NCI-H2196 (cell line): ENCODE measurements at regions not wholly inside any gene's neighbourhood (a gene's known extent, or its start where the extent isn't known, plus 50 kb on each side); places are given as distances from the start of the nearest gene placed in this dataset.
"Not testable (repeated sequence)": the region's sequence is repeated elsewhere in the genome, so short reads cannot be mapped to it uniquely, and the experiment has no call there.

ENCODE experiments used
- DNase-seq: peaks from one replicate; lab custom pipeline; 2025; ENCODE audit not compliant: unreplicated experiment; lab: John Stamatoyannopoulos, UW

- no peak for DNase-seq
Measured at GRCh38 chr15:96466389-96466947, 136.0 kb downstream of the NR2F2 start.

DNA sequence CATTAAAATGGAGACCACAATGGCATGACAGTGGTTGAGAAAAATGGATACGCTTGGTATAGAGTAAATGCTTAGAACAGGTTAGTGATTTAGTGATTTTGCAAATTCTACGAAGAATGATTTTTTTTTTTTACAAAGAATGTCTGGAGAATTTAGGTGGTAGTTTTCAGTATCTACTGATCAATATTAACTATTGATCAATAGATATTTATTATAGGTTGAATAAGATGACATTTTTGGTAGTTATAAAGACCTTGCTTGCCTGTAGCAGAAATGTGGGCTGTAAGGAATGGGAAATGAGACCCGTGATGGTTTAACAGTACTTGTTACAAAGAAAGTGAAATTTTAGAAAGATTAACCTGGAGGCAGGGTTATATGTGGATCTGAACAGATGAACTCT lies 137.5 kb downstream of the NR2F2 start:
- no peak for DNase-seq

DNA sequence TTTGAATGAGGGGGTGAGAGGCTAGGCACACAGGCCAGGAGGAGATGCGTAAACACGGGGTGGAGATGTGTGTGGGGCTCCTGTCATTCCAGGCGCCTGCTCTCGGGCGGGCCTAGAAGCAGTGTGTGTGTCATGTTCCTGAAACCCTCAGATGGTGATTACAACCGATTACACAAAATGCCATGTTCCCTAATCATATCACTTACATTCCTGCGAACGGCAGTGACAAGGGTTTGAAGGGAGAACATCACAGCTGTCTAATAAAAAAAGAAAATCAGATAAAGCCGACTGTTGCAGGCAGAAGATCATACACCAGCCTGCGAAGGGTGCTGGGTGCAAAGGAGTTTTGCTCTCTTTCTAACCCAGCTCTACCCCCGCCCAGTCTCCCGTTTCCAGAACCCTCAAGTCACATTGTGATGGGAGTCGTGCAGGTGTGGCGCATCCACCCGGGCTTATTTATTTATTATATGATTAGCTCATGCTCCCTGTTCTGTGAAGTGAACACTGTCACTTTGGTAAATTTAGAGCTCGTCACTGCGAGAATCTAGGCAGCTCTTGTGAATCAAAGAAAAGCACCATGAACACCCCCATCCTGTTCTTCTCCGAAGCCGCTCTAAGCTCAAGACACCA lies 140.3 kb downstream of the NR2F2 start:
- DNase-seq: no peak

GRCh38 chr15:96472681-96473080 lies 142.2 kb downstream of the NR2F2 start:
- no peak for DNase-seq

DNA sequence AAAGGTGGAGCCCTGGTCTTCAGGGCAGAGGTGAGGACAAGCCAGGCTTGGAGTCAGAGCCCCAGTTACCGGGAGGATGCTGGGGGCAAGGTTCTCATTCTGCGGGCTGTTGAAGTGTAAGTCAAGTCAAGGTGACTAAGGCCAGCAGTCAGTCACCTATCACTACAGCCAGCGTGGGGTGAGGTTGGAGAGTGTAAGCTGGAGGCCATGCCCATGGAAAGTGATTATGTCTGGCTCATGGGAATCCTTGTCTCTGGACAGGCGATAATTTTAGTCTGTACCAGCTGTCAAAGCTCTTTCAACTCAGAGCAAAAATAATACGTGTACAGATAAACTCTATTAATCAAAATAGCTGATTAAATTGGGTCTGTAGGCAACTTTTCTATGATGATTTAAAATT lies 143.1 kb downstream of the NR2F2 start:
- no peak for DNase-seq

DNA sequence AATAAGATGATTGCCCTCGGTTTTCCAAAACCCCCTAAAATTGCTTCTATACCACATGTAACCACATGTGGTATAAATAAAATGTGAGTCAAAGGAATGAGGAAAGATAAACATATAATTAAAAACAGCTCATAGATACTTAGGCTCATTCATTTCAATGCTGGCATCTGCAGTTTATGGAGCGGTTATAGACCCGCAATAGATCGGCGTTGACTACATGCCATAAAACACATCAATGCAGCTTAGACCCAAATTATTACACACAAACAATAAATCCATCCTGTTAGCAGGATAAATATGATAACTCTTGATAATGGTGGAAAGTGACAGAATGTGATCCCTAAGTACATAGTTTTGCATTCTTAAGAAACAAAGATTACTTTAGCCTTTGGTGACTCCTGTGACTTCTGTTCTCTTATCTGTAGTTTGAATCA lies 143.7 kb downstream of the NR2F2 start:
- no peak for DNase-seq

DNA sequence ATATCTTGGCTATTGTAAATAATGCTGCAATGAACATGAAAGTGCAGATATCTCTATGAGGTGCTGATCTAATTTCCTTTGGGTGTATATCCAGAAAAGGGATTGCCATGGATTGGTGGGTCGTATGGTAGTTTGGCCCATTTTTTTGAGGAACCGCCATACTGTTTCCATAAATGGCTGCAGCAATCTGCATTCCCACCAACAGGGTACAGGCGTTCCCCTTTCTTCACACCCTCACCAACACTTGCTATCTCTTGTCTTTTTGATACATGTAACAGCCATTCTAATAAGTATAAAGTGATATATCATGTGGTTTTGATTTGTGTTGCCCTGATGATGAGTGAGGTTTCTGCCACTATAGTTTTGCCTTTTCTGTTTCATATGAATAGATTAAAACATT lies 146.7 kb downstream of the NR2F2 start:
- DNase-seq: no peak

DNA sequence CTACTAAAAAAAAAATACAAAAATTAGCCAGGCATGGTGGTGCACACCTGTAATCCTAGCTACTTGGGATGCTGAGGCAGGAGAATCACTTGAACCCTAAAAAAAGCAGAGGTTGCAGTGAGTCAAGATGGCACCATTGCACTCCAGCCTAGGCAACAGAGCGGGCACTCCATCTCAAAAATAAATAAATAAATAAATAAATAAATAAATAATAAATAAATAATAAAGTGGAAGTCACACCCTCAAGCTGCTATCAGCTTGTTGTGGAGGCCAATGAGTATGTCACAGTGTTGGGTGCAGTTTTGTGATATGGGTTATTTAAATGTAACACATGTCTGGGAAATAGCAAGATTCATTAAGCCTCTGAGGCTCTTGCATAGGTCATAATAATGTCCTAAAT lies 153.9 kb downstream of the NR2F2 start:
- DNase-seq: not testable (repeated sequence)

DNA sequence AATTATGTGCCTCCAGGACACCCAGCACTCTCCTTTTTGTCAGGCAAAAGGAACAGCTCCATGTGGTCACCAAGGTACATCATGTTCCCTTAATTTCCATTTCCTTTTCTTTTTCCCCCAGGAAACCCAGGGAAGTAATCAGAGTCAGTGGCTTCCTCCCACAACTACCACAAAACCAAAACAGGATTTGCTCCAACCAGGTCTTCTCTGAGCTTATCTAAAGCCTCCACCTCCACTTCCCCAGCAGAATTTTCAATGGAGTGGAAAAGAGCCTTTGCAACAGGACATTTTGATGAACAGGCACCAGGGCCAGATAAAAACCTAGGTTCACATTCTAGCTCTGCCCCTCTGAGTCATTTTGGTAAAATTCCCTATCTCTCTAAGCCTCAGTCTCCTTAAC lies 154.3 kb downstream of the NR2F2 start:
- no peak for DNase-seq

- no peak for DNase-seq
Measured at GRCh38 chr15:96487245-96487644, 156.7 kb downstream of the NR2F2 start.

DNA sequence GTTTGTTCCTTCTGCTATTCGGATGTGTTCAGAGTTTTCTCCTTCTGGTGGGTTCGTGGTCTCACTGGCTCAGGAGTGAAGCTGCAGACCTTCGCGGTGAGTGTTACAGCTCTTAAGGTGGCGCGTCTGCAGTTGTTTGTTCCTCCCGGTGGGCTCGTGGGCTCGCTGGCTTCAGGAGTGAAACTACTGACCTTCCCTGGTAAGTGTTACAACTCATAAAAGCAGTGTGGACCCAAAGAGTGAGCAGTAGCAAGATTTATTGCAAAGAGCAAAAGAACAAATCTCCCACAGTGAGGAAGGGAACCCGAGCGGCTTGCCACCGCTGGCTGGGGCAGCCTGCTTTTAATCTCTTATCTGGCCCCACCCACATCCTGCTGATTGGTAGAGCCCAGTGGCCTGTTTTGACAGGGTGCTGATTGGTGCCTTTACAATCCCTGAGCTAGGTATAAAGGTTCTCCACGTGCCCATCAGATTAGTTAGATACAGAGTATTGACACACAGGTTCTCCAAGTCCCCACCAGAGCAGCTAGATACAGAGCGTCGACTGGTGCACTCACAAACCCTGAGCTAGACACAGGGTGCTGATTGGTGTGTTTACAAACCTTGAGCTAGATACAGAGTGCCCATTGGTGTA lies 160.7 kb downstream of the NR2F2 start:
- DNase-seq: not testable (repeated sequence)

GRCh38 chr15:96491700-96492644 lies 161.5 kb downstream of the NR2F2 start:
- DNase-seq: not testable (repeated sequence)

DNA sequence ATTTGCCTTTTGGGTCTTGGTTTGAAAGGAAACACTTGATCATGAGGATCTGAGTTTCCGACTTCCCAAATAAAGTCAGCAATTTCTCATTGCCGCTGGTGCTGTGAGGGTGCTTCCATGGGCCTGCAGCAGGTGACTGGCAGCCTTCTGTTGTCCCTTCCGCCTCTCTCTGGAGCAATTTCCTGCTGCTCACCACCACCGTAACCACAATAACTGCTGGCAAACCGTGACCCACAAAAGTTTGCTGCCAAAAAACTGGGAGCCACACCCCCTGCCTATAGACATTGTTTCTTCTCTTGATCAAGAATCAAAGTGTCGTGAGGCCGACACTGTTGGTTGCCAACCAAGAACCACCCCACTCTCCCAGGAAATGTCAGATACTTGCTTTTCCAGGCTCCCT lies 164.0 kb downstream of the NR2F2 start:
- DNase-seq: no peak

DNA sequence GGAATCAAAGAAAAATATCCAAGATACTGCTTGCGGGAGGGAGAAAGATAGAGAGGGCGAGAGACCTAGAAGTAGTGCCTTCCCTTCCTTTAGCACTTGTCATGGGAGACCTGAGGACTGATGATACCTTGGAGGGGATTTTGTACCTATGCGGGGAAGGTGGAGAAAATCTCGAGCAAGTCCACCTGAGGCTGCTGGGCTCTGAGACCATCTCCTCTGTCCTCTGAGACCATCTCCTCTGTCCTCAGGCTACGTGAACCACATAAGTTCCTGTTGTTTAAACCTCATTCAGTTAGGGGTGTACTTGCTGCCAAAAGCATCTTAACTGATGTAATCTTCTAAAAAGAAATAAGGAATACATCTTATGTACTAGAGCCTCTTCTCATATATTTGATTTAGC lies 164.9 kb downstream of the NR2F2 start:
- DNase-seq: no peak

GRCh38 chr15:96497951-96498350 lies 167.5 kb downstream of the NR2F2 start:
- DNase-seq: no peak

DNA sequence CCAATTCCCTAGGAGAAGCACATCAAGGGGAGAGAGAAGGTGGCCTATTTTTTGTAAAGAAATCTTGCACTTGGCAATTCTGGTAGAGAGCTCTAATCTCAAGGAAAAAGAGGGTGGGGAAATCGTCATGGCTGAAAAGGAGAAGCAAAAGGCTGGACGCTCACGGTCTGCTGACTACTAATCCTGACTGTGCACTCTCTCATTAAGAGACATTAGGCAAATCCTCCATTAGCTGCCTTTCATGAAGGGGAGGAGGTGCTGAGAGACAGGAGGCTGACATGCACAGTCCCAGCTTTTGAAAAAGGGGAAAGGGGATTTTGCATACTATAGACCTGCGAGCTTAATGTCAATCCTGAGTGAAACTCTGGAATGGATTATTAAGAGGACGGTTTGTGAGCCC lies 170.0 kb downstream of the NR2F2 start:
- no peak for DNase-seq

- no peak for DNase-seq
Measured at GRCh38 chr15:96501362-96501761, 170.9 kb downstream of the NR2F2 start.

DNA sequence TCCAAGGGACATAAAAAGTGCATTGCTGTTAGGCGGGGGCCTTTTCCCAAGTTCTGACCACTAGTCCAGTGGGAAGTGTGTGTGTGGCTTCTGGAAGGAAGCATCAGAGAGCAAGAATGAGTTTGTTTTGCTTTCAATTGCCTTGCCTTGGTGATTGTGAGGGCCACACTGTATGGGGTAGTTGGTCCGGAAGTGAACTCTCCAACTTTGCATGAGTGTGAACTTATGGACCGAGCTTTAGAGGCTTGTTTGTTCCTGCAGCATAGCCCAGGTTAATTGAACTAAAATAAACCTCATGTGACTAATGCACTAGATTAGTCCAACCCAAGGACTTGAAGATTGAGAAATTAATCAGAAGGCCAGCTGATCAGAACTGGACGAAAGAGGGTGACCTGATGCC lies 171.7 kb downstream of the NR2F2 start:
- no peak for DNase-seq

- no peak for DNase-seq
Measured at GRCh38 chr15:96503276-96503675, 172.8 kb downstream of the NR2F2 start.

DNA sequence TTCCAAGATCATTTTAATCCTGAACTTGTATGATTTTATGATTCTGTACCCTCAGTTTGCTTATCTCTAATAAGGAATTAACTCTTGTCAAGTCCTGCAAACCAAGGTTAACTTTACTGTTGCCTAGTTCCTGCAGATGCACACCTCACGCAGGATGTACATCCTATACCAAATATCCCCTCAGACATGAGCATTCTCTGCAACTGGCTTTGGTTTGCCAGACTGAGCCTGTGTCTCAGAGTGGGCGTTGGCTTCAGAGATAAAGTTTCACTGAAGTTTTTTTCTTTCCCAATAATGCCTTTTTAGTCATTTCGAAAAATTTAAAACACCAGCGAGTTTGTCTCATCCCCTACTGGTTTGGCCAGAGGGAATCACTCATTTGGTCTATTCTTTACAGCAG lies 173.9 kb downstream of the NR2F2 start:
- DNase-seq: no peak

- DNase-seq: no peak
Measured at GRCh38 chr15:96505014-96505413, 174.5 kb downstream of the NR2F2 start.
